ENCODE measurements at regions not wholly inside any gene's neighbourhood (a gene's known extent, or its start where the extent isn't known, plus 50 kb on each side); places are given as distances from the start of the nearest gene placed in this dataset.

DNA sequence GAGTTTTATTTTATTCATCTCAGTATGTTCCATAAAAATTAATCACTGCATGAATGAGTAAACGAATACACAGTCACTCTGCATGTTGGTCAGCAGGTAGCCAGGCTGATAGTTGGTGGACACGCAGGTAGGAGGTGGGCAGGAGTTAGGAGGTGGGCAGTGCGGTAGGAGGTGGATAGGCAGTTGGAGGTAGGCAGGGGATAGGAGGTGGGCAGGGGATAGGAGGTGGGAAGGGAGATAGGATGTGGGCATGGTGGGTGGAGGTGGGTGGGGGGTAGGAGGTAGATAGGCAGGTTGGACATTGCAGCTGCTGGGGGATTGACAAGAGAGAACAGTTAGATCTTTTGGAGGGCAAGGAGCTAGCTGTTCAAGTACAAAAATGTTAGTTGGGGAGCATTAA lies 322.7 kb downstream of the PTPRU start:
- POLR2A ChIA-PET = no interaction called here
- TF ChIP-seq, protein P1, sequence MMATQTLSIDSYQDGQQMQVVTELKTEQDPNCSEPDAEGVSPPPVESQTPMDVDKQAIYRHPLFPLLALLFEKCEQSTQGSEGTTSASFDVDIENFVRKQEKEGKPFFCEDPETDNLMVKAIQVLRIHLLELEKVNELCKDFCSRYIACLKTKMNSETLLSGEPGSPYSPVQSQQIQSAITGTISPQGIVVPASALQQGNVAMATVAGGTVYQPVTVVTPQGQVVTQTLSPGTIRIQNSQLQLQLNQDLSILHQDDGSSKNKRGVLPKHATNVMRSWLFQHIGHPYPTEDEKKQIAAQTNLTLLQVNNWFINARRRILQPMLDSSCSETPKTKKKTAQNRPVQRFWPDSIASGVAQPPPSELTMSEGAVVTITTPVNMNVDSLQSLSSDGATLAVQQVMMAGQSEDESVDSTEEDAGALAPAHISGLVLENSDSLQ (IDR thresholded peaks at IDR 0.05) = no peak
- no peak for TF ChIP-seq LEF1 (IDR thresholded peaks at IDR 0.05; ENCODE audit: borderline replicate concordance)
- no peak for TF ChIP-seq SUZ12 (IDR thresholded peaks at IDR 0.05)
- TF ChIP-seq NFRKB (IDR thresholded peaks at IDR 0.05) = no peak
- no peak for TF ChIP-seq BHLHE40 (IDR thresholded peaks at IDR 0.05; ENCODE audit: borderline replicate concordance)
- no peak for TF ChIP-seq ELF4 (IDR thresholded peaks at IDR 0.05)
- TF ChIP-seq FOXM1 (IDR thresholded peaks at IDR 0.05; ENCODE audit: borderline replicate concordance) = no peak
- TF ChIP-seq FOXK2 (IDR thresholded peaks at IDR 0.05) = no peak
- TF ChIP-seq TARDBP (IDR thresholded peaks at IDR 0.05) = no peak
- TF ChIP-seq CTBP1 (IDR thresholded peaks at IDR 0.05; ENCODE audit: borderline replicate concordance) = no peak
- TF ChIP-seq ZNF384 (IDR thresholded peaks at IDR 0.05) = no peak
- no peak for TF ChIP-seq HDGF (IDR thresholded peaks at IDR 0.05; ENCODE audit: borderline replicate concordance)
- TF ChIP-seq L3MBTL2 (conservative IDR thresholded peaks at IDR 0.05) = no peak
- no peak for TF ChIP-seq SP1 (IDR thresholded peaks at IDR 0.05)
- TF ChIP-seq ARNT (IDR thresholded peaks at IDR 0.05) = no peak
- no peak for TF ChIP-seq FOXA1 (IDR thresholded peaks at IDR 0.05)
- CTCF ChIA-PET = no interaction called here
- no peak for DNase-seq (ENCODE audit: extremely low spot score)

DNA sequence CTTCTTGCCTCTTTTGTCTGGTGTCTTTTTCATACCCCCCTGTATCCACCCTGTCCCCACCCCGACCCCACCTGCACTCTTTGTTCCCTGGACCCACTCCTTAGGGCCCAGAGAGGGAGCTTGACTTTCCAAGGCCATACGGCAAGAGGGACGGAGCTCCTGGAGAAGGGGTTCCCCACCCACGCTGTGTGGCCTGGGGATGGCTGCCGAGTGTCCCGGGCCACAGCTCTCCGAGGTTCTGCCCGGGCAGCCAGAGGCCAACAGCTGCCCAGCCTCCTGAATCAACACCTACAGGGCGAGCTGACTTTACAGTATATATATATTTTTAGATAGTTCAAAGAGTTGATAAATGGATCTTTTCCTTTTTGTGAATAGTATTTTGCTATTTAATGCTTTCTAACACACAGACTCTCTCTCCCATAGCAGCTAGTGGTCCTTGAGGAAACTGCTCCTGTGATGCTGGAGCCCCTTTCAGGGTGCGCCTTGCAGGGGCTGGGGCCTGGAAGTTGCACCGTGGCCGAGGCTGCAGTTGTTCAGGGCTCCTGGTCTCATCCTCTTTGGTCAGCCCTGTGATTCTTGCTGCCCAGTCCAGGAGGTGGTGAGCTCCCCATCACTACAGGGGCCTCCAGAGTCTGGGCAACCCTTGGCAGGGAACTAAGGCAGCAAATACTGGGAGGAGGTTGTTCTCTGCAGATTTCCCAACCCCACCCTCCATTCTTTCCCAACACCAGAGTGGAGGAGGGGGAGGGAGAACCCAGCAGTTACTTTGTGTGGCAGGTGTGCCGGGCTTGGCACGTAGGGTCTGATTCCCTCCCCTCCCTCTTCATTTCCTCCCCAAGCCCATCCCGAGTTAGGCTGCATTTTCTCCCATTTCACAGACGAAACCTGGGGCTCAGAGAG lies 321.6 kb downstream of the PTPRU start:
- no peak for TF ChIP-seq NFRKB (IDR thresholded peaks at IDR 0.05)
- TF ChIP-seq BHLHE40 (IDR thresholded peaks at IDR 0.05; ENCODE audit: borderline replicate concordance) = no peak
- TF ChIP-seq FOXK2 (IDR thresholded peaks at IDR 0.05) = no peak
- no peak for TF ChIP-seq L3MBTL2 (conservative IDR thresholded peaks at IDR 0.05)
- no peak for TF ChIP-seq ELF4 (IDR thresholded peaks at IDR 0.05)
- no peak for TF ChIP-seq LEF1 (IDR thresholded peaks at IDR 0.05; ENCODE audit: borderline replicate concordance)
- no peak for TF ChIP-seq SUZ12 (IDR thresholded peaks at IDR 0.05)
- TF ChIP-seq FOXA1 (IDR thresholded peaks at IDR 0.05) = no peak
- TF ChIP-seq TARDBP (IDR thresholded peaks at IDR 0.05) = no peak
- no peak for TF ChIP-seq CTBP1 (IDR thresholded peaks at IDR 0.05; ENCODE audit: borderline replicate concordance)
- TF ChIP-seq SP1 (IDR thresholded peaks at IDR 0.05) = no peak
- no peak for TF ChIP-seq FOXM1 (IDR thresholded peaks at IDR 0.05; ENCODE audit: borderline replicate concordance)
- TF ChIP-seq HDGF (IDR thresholded peaks at IDR 0.05; ENCODE audit: borderline replicate concordance) = no peak
- TF ChIP-seq, protein P1 (IDR thresholded peaks at IDR 0.05) = no peak
- no peak for TF ChIP-seq ARNT (IDR thresholded peaks at IDR 0.05)
- no peak for TF ChIP-seq ZNF384 (IDR thresholded peaks at IDR 0.05)
- ChIA-PET POLR2A (no interaction called here), CTCF (interaction anchor here (0.6 kb wide), 1 partner anchor 315 kb away, joined by 3 read pairs; no protein-coding TSS in a partner anchor)
- DNase-seq (ENCODE audit: extremely low spot score) = no peak

DNA sequence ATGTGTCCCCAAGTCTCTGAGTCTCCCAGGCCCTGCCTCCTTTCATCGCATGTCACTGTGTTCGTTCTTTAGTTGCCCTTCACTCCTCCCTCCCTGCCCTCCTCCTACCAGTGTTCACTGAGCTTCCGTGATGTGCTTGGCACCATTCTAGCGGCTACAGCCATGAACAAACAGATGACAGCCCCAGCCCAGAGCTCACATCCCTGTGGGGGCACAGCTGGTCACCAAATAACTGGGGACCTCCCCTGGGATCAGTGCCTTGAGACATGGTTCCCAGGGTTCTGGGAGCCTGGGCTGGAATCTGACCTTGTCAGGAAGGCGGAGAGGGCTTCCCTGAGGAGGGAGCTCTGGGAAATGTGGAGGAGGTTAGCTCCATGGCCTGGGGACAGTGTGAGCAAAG lies 320.7 kb downstream of the PTPRU start:
- ChIA-PET CTCF (no interaction called here), POLR2A (no interaction called here)
- no peak for DNase-seq (ENCODE audit: extremely low spot score)
- TF ChIP-seq FOXM1 (IDR thresholded peaks at IDR 0.05; ENCODE audit: borderline replicate concordance) = no peak

DNA sequence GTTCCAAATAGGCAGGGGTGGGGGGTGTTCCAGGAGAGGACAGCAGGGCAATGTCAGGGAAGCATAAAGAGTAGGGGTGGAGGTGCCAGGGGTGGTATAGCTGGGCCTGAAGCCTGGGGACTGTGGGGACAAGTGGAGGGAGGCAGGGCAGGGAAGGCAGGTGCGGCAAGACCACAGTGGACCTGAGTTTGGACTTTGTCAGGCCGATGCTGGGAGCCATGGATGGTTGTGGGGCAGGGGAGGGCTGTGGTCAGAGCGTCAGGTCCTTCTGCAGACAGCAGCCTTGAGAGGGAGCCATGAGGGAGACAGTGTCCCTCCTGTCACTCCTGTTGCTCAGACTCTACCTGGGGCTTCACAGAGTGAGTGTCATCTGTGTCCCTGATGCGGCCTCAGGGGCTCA lies 320.3 kb downstream of the PTPRU start:
- POLR2A ChIA-PET = no interaction called here
- CTCF ChIA-PET = no interaction called here
- TF ChIP-seq CTBP1 (IDR thresholded peaks at IDR 0.05; ENCODE audit: borderline replicate concordance) = no peak
- TF ChIP-seq NFRKB (IDR thresholded peaks at IDR 0.05) = no peak
- TF ChIP-seq FOXM1 (IDR thresholded peaks at IDR 0.05; ENCODE audit: borderline replicate concordance) = no peak
- TF ChIP-seq, protein P1 (IDR thresholded peaks at IDR 0.05) = no peak
- TF ChIP-seq HDGF (IDR thresholded peaks at IDR 0.05; ENCODE audit: borderline replicate concordance) = no peak
- no peak for TF ChIP-seq TARDBP (IDR thresholded peaks at IDR 0.05)
- TF ChIP-seq FOXK2 (IDR thresholded peaks at IDR 0.05) = no peak
- TF ChIP-seq FOXA1 (IDR thresholded peaks at IDR 0.05) = no peak
- no peak for DNase-seq (ENCODE audit: extremely low spot score)

DNA sequence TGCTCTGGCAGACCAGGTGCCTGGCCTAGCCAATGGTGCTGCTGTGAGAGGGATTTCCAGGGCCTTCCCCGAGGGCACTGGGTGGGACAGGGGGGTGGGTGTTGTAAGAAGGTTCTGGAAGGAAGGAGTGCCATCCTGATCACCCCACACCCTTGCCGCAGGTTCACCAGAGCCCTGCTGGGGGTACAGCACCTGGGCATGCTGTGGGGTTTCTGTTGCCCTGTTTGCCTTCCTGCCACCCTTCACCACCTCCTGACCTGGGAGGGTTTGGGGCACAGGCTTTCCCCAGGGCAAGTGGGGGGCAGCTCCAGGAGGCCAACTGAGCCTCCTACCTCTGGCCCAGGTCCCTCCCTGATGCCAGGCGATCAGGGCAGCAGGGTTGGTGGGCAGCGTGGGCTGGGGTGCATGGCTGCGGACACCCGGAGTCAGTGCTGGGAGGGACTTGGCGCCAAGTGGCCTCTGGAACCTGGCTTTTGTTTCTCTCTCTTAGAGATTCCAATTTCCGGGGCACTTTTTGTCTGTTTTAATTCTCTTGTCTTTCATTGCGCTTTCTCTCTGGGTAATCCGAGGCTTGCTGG lies 318.8 kb downstream of the PTPRU start:
- ChIA-PET POLR2A (no interaction called here), CTCF (no interaction called here)
- no peak for TF ChIP-seq BHLHE40 (IDR thresholded peaks at IDR 0.05; ENCODE audit: borderline replicate concordance)
- TF ChIP-seq ELF4 (IDR thresholded peaks at IDR 0.05) = no peak
- no peak for TF ChIP-seq L3MBTL2 (conservative IDR thresholded peaks at IDR 0.05)
- no peak for TF ChIP-seq ARNT (IDR thresholded peaks at IDR 0.05)
- TF ChIP-seq, protein P1 (IDR thresholded peaks at IDR 0.05) = no peak
- TF ChIP-seq LEF1 (IDR thresholded peaks at IDR 0.05; ENCODE audit: borderline replicate concordance) = no peak
- DNase-seq (ENCODE audit: extremely low spot score) = no peak
